GM23248 (cell line): ENCODE measurements at regions not wholly inside any gene's neighbourhood (a gene's known extent, or its start where the extent isn't known, plus 50 kb on each side); places are given as distances from the start of the nearest gene placed in this dataset.

Experiments used
- EZH2 ChIP-seq: fragments of 200-600 bp; sonication (generic); IDR thresholded peaks from 2 replicates; pipeline ENCODE4 v1.6.1; 2018; ENCODE audit warnings: antibody characterized with exemption, mild to moderate bottlenecking; ENCODE audit not compliant: insufficient read depth, poor library complexity, severe bottlenecking
- EZH2phosphoT487 ChIP-seq: fragments of 200-600 bp; sonication (generic); IDR thresholded peaks from 2 replicates; pipeline ENCODE4 v1.6.1; 2018; ENCODE audit warnings: antibody characterized with exemption, moderate library complexity, mild to moderate bottlenecking, low read depth; ENCODE audit not compliant: insufficient read depth

DNA sequence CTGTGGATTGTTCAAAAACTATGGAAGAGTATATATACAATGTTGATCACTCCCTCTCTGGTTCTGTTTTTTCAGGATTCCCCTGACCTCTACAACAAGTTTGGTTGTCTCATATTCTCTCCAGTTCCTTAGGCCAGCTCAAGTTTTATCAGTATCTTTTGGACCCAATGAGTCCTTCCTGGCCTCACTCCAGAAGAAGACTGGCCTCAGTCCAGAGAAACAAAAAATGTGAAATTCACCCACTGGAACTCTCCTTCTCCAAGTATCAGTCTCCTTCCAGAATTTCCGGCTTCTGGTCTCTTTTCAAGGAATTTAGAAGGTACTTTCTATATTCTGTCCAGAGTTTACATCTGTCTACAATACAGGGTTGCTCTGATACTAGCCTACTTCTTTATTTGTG is 537.8 kb upstream of the FTMT start:
- TF ChIP-seq EZH2phosphoT487 (no peak), EZH2 (no peak)
